Activated naive CD4-positive, alpha-beta T cell treated with anti-CD3 and anti-CD28 coated beads, Interleukin-2, amount 50 U/mL, for 24 hours (primary cell): ENCODE measurements at regions not wholly inside any gene's neighbourhood (a gene's known extent, or its start where the extent isn't known, plus 50 kb on each side); places are given as distances from the start of the nearest gene placed in this dataset.

Experiments
- H3K27ac Mint-ChIP-seq: one replicate; pipeline ENCODE4 v1.8.0; 2021; ENCODE audit warnings: mild to moderate bottlenecking, mixed read lengths
- H3K27me3 Mint-ChIP-seq: one replicate; pipeline ENCODE4 v1.8.0; 2021; ENCODE audit warnings: mixed read lengths
- H3K36me3 Mint-ChIP-seq: one replicate; pipeline ENCODE4 v1.8.0; 2021; ENCODE audit warnings: mixed read lengths
- H3K4me1 Mint-ChIP-seq: one replicate; pipeline ENCODE4 v1.8.0; 2021; ENCODE audit warnings: mixed read lengths
- H3K4me3 Mint-ChIP-seq: one replicate; pipeline ENCODE4 v1.8.0; 2021; ENCODE audit warnings: mild to moderate bottlenecking, mixed read lengths
- H3K9me3 Mint-ChIP-seq: one replicate; pipeline ENCODE4 v1.8.0; 2021; ENCODE audit warnings: mixed read lengths

DNA sequence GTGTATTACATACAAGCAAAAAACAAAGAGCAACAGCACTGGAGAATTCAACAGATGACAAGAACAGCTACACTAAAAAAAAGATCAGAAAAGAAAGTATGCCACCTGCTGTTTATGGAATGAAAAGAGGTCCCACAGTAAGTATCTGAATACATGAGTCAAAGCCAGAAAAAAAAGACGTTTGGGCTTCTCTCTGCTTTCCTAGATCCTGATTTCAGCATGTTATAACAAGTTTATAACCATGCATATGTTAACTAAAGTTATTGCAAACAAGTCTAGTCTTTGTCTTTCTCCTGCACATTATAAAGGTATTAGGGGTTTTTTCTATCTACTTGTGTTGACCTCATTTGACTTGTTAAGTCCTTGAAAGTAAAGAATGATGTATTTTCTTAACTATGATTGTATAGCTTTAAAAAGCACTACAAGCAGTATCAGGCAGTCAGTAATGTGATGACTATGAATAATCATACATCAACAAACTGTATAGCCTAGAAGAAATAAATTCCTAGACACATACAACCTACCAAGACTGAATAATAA lies 108.5 kb upstream of the COL5A2 start:
- peaks cover 10% of the 10 kb centered on the region for H3K9me3 Mint-ChIP-seq
- no peak overlapping the region for H3K4me3 Mint-ChIP-seq
- H3K36me3 Mint-ChIP-seq = peaks cover 3% of the 10 kb centered on the region
- H3K4me1 Mint-ChIP-seq = peaks cover 76% of the 10 kb centered on the region
- peak overlapping the region; percentile 93 for H3K27ac Mint-ChIP-seq
- H3K27me3 Mint-ChIP-seq = no peaks in the 10 kb centered on the region

DNA sequence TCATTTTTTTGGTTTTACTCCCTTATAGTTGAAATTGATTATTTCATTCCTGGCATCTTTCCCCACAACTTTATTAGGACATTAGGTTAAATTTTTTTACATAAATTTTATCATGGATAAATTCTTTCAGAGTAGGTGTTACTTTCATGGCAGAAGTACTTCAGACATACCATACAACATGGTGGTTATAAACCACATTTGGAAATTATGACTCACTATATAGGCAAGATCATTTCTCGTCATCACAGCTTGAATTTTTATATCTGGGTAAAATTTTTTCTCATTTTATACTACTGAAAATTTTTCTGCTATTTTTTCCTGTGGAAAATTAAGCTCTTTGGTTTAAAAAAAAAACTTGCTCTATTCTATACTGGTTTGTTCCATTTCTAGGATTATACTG lies 111.9 kb upstream of the COL5A2 start:
- Mint-ChIP-seq H3K9me3 (peaks cover 10% of the 10 kb centered on the region), H3K27me3 (no peaks in the 10 kb centered on the region), H3K4me1 (peaks cover 71% of the 10 kb centered on the region), H3K36me3 (peaks cover 3% of the 10 kb centered on the region), H3K4me3 (peak overlapping the region; percentile 33), H3K27ac (peak overlapping the region; percentile 95)

DNA sequence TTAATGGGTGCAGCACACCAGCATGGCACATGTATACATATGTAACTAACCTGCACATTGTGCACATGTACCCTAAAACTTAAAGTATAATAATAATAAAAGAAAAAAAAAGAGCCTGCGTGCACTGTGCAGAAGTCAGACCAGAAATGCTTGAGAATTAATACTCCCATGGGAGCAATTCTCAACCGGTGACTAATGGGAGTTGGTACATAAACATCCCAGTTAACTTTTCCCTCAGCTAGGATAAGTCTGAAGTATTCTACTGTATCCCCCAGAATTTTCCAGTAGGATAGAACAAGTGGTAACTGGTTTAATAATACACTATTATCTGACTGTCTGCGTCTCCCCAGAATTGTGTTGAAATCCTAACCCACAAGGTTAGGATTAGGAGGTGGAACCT lies 113.6 kb upstream of the COL5A2 start:
- H3K36me3 Mint-ChIP-seq = peaks cover 3% of the 10 kb centered on the region
- H3K27me3 Mint-ChIP-seq = no peaks in the 10 kb centered on the region
- peak overlapping the region; percentile 59 for H3K27ac Mint-ChIP-seq
- H3K4me1 Mint-ChIP-seq = peaks cover 70% of the 10 kb centered on the region
- no peak overlapping the region for H3K4me3 Mint-ChIP-seq
- peaks cover 10% of the 10 kb centered on the region for H3K9me3 Mint-ChIP-seq

DNA sequence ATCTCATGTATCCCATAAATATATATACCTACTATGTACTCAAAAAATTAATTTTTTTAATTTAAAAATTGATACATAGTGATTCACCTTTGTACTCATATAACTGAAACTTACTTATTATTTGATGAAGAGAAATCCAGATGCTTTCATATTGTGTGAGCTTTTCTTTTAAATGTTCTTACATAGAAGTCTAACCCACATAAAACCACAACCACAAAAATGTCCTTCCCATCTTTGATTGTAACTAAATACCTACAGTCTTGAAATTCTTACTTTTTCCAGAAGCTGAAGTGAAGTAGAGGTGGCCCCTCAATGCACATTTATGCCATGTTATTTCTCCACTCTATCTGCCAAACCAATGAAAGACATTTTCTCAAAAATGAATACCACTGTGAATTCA lies 117.9 kb upstream of the COL5A2 start:
- Mint-ChIP-seq H3K36me3 (peaks cover 3% of the 10 kb centered on the region), H3K9me3 (peaks cover 7% of the 10 kb centered on the region), H3K27me3 (no peaks in the 10 kb centered on the region), H3K4me3 (peak overlapping the region; percentile 32), H3K27ac (peak overlapping the region; percentile 94), H3K4me1 (peaks cover 85% of the 10 kb centered on the region)

DNA sequence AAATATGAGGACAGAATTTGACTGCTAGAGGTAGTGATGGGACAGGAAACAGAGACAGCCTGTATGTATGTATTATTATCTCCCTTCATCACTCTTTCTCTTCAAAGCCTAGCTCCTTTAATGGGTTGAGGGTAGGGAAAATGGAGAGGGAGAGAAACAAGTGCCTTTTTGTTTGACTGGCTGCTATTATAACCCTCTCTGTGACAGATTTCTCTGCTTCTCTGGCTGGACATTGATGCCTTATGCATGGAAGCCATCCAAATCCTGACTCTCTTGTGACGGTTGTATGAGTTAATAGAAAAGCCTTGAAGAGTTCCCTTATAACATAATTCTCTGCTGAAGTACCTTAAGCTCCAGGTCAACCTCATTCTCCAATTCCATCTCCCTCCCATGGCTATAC lies 118.5 kb upstream of the COL5A2 start:
- Mint-ChIP-seq H3K9me3 (peaks cover 11% of the 10 kb centered on the region), H3K27ac (peak overlapping the region; percentile 94), H3K4me3 (peak overlapping the region; percentile 19), H3K4me1 (peaks cover 85% of the 10 kb centered on the region), H3K36me3 (peaks cover 3% of the 10 kb centered on the region), H3K27me3 (no peaks in the 10 kb centered on the region)

DNA sequence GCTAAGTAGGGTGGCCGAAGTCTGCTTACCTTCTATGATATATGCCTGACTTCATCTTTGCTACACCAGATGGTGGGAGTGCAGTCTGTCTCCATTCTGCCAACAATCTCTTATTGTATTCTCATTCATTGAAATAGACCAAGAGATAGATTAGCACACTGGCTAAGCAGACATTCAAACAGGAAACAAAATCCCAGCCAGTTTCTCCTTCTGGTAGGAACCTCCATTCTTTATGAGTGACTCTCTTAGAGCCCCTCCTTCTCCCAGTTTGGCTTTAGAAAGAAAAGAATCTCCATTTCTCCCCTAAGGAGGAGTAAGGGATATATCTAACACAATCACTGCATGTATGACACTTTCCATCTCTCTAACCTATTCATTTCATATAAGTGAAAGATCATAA lies 118.9 kb upstream of the COL5A2 start:
- H3K27ac Mint-ChIP-seq = peak overlapping the region; percentile 94

DNA sequence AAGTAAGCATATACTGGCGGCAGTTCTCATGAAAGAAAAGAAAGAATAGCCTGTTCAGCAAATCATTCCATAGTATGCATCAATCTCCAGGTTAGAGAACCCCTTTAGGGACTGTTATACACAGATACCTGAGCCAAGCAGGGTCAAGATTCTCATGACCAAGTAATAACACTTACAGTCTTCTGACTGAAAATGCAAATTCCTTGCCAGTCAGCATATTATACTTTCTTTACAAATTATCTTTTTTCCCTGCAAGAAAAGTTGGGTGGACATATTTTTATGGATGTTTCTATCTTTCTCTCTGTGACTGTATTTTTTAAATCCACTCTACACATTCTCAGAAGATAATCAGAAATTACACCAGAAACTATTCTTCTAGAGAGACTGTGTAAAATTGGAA lies 120.4 kb upstream of the COL5A2 start:
- H3K27me3 Mint-ChIP-seq = no peaks in the 10 kb centered on the region
- H3K27ac Mint-ChIP-seq = peak overlapping the region; percentile 4
- peaks cover 95% of the 10 kb centered on the region for H3K4me1 Mint-ChIP-seq
- H3K36me3 Mint-ChIP-seq = peaks cover 7% of the 10 kb centered on the region
- peaks cover 11% of the 10 kb centered on the region for H3K9me3 Mint-ChIP-seq
- H3K4me3 Mint-ChIP-seq = no peak overlapping the region

More for the DNA sequence above, 118.9 kb upstream of the COL5A2 start:
- H3K4me3 Mint-ChIP-seq = peak overlapping the region; percentile 27
- H3K27me3 Mint-ChIP-seq = no peaks in the 10 kb centered on the region
- H3K36me3 Mint-ChIP-seq = peaks cover 3% of the 10 kb centered on the region
- H3K9me3 Mint-ChIP-seq = peaks cover 11% of the 10 kb centered on the region
- H3K4me1 Mint-ChIP-seq = peaks cover 90% of the 10 kb centered on the region

DNA sequence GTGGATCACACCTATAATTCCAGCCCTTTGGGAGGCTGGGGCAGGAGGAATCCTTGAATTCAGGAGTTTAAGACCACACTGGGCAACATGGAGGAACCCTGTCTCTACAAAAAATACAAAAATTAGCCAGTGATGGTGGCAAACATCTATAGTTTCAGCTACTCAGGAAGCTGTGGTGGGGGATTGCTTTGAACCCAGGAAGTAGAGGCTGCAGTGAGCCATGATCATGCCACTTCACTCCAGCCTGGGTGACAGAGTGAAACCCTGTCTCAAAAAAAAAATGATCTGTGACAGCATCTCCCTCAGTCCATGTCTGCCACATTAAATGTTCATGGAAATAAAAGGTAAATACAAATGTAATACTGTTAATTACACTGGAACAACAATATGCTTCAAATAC lies 121.4 kb upstream of the COL5A2 start:
- H3K27me3 Mint-ChIP-seq = no peaks in the 10 kb centered on the region
- H3K36me3 Mint-ChIP-seq = peaks cover 7% of the 10 kb centered on the region
- peaks cover 95% of the 10 kb centered on the region for H3K4me1 Mint-ChIP-seq
- H3K27ac Mint-ChIP-seq = peak overlapping the region; percentile 95
- peak overlapping the region; percentile 68 for H3K4me3 Mint-ChIP-seq
- peaks cover 11% of the 10 kb centered on the region for H3K9me3 Mint-ChIP-seq

DNA sequence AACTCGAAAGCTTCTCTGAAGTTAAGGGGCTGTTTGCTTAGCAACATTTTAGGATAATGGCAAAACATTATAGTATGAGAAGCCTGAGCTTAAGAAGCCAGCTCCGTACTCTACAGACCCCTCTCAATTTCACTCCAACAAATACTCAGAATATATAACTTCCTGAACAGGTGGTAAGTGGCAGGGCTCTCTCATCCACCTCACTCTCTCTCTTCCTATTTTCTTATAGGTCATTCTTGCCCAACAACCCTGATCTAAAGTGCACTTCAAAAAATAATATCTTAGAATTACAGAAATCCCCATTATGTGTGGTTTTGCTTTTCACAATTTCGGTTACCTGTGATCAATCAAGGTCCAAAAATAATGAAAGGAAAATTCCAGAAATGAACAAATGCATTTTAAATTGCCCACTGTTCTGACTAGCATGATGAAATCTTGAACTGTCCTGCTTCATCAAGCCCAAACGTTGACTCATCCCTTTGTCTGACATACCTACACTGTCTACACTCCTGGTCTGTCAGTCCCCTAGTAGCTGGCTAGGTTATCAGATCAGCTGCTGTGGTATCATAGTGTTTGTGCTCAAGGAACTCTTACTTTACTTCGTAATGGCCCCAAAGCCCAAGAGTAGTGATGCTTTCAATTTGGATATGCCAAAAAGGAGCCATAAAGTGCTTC lies 122.8 kb upstream of the COL5A2 start:
- Mint-ChIP-seq H3K4me1 (peaks cover 91% of the 10 kb centered on the region), H3K4me3 (peak overlapping the region; percentile 9), H3K9me3 (peaks cover 18% of the 10 kb centered on the region), H3K27me3 (no peaks in the 10 kb centered on the region), H3K36me3 (peaks cover 7% of the 10 kb centered on the region), H3K27ac (peak overlapping the region; percentile 97)

DNA sequence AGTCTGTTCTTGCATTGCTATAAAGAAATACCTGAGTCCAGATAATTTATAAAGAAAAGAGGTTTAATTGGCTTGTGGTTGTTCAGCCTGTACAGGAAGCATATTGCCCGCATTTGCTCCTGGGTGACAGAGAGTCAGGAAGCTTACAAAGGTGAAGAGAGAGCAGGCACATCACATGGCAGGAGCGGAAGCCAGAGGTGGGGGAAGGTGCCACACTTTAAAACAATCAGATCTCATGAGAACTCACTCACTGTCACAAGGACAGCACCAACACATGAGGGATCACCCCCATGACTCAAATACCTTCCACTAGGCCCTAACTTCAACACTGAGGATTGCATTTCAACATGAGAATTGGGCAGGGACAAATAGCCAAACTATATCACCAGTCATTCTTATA lies 124.8 kb upstream of the COL5A2 start:
- peaks cover 7% of the 10 kb centered on the region for H3K36me3 Mint-ChIP-seq
- H3K4me1 Mint-ChIP-seq = peaks cover 88% of the 10 kb centered on the region
- H3K4me3 Mint-ChIP-seq = peak overlapping the region; percentile 66
- peak overlapping the region; percentile 99 for H3K27ac Mint-ChIP-seq
- no peaks in the 10 kb centered on the region for H3K27me3 Mint-ChIP-seq
- H3K9me3 Mint-ChIP-seq = peaks cover 14% of the 10 kb centered on the region

DNA sequence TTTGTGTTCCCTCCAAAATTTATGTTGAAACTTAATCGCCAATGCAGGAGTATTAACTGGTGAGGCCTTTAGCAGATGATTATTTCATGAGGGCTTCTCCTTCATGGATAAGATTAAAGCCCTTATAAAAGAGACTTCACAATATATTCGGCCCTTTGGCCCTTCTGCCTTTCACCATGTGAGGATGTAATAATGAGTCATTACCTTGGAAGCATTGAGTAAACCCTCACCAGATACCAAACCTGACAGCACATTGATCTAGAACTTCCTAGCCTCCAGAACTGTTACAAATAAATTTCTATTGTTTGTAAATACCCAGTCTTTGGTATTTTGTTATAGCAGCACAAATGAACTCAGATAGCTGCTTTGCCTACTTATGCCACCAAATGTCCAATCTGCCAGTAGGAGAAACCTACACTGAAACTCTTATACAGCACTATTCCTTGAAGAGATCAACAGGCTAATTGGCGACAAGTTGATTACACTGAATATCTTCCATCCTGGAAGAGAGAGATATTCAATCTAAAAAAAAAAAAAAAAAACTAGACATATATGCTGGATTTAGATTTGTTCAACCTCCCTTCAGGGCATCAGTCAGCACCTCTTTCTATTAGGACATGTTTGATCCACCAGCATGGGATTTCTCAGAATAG lies 125.9 kb upstream of the COL5A2 start:
- Mint-ChIP-seq H3K36me3 (peaks cover 8% of the 10 kb centered on the region), H3K27ac (peak overlapping the region; percentile 99), H3K9me3 (peaks cover 13% of the 10 kb centered on the region), H3K4me1 (peaks cover 88% of the 10 kb centered on the region), H3K4me3 (no peak overlapping the region), H3K27me3 (no peaks in the 10 kb centered on the region)

DNA sequence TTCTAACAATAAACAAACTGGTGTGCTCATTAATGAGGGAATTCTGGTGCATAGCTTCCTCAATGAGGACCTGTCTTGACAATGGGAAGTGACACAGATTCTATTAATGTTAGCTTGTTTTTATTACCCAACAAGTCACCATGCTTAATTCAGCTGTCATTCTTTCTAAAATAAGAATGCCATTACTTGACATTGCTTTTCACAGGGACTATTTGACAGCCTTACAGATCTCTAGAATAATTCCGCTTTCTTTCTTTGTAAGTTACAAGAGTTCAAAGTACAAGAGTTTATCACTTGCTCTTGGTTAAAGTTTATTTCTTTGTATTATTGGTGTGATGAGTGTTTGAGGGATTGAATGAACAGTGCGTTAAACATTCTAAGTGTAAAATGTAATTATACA lies 127.0 kb upstream of the COL5A2 start:
- Mint-ChIP-seq H3K27me3 (no peaks in the 10 kb centered on the region), H3K27ac (peak overlapping the region; percentile 52), H3K4me3 (no peak overlapping the region), H3K4me1 (peaks cover 81% of the 10 kb centered on the region), H3K9me3 (peaks cover 13% of the 10 kb centered on the region), H3K36me3 (peaks cover 7% of the 10 kb centered on the region)

DNA sequence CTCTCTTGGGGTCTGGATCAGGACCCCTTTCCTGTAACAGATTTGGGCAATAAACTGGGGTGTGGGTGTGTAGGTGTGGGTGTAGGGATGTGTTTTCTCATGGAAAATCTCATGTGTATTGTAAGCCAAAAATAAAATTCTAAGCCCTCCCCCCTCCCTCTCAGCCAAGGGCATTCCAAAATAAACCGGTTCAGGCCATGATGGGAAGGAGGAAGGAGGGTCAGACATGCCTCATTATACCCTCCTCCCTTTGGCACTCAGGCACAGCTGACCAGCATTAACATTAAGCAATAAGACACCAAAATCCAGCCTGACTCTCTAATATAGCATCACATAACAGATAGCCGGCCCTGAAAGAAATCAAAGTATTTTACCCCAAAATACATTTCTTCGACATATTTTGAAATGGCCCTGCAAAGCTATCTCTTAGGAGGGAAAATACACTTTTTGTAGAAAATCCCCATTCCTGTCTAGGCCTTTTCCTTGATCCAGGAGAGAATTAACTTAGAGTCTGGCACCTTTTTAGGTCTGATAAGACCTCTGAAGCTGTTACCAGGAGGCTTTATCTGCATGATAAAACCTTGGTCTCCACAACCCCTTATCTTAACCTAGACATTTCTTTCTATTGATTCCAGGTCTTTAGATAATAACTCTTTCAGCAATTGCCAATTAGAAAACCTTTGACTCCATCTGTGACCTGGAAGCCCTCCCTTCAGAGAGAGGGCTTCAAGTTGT lies 128.7 kb upstream of the COL5A2 start:
- no peak overlapping the region for H3K27ac Mint-ChIP-seq
- H3K9me3 Mint-ChIP-seq = peaks cover 7% of the 10 kb centered on the region
- no peak overlapping the region for H3K4me3 Mint-ChIP-seq
- H3K36me3 Mint-ChIP-seq = peaks cover 5% of the 10 kb centered on the region
- H3K27me3 Mint-ChIP-seq = no peaks in the 10 kb centered on the region
- peaks cover 84% of the 10 kb centered on the region for H3K4me1 Mint-ChIP-seq

DNA sequence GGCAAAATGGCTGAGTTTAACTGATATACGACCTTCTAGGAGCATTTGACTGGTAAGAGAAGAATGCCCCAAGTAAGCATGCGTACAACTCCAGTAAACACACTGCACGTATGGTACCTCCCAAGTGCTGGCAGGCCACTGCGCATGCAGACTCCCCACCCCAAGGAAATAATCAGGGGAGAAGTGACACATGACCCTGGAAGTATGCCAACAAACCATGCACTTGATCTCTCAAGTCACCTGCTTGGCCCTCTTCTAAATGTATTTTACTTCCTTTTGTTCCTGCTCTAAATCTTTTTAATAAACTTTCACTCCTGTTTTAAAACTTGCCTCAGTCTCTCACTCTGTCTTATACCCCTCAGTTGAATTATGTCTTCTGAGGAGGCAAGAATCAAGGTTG lies 129.8 kb upstream of the COL5A2 start:
- Mint-ChIP-seq H3K9me3 (peaks cover 7% of the 10 kb centered on the region), H3K27ac (peak overlapping the region; percentile 89), H3K4me1 (peaks cover 84% of the 10 kb centered on the region), H3K27me3 (no peaks in the 10 kb centered on the region), H3K4me3 (no peak overlapping the region), H3K36me3 (peaks cover 3% of the 10 kb centered on the region)

DNA sequence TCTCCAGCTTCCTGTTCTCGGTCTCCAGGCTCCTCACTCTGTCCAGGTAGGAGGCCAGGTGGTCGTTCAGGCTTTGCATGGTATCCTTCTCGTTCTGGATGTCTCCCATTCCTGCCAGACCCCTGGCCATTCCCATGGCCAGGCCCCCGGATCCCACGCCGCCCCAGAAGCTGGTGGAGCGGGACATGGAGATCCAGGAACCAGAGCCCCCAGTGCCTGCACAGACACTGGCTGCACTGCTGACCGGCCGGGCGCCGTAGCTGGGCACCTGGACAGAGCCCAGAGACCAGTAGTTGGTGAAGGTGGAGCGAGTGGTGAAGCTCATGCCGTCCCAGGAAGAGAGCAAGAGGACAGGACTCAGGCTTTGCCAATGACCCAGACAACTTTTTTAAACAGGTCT lies 129.1 kb upstream of the WDR75 start:
- Mint-ChIP-seq H3K36me3 (peaks cover 2% of the 10 kb centered on the region), H3K27ac (peak overlapping the region; percentile 94), H3K4me1 (peaks cover 73% of the 10 kb centered on the region), H3K9me3 (no peaks in the 10 kb centered on the region), H3K27me3 (no peaks in the 10 kb centered on the region), H3K4me3 (no peak overlapping the region)

DNA sequence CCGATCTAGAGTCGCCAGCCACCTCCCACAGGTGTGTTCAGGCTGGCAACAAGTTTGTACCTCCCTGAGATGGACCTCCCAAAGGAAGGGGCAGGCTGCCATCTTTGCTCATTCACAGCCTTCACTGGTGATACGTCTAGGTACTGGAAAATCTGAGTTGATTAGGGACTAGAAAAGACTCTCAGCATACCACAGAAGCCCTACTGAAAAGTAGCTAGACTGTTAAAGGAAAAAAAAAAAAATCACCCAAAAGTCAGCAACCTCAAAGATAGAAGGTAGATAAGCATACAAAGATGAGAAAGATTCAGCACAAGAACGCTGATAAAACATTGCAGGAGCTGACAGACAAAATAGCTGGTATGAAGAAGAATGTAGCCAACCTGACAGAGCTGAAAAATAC lies 128.6 kb upstream of the WDR75 start:
- Mint-ChIP-seq H3K4me3 (peak overlapping the region; percentile 40), H3K27ac (peak overlapping the region; percentile 94)

More for the DNA sequence above, 128.6 kb upstream of the WDR75 start:
- H3K4me1 Mint-ChIP-seq = peaks cover 69% of the 10 kb centered on the region
- H3K9me3 Mint-ChIP-seq = no peaks in the 10 kb centered on the region
- no peaks in the 10 kb centered on the region for H3K27me3 Mint-ChIP-seq
- H3K36me3 Mint-ChIP-seq = peaks cover 2% of the 10 kb centered on the region
